ENCODE measurements at regions not wholly inside any gene's neighbourhood (a gene's known extent, or its start where the extent isn't known, plus 50 kb on each side); places are given as distances from the start of the nearest gene placed in this dataset.
A peak's percentile ranks its signal among the peaks of the same experiment; 100 is the strongest.

DNA sequence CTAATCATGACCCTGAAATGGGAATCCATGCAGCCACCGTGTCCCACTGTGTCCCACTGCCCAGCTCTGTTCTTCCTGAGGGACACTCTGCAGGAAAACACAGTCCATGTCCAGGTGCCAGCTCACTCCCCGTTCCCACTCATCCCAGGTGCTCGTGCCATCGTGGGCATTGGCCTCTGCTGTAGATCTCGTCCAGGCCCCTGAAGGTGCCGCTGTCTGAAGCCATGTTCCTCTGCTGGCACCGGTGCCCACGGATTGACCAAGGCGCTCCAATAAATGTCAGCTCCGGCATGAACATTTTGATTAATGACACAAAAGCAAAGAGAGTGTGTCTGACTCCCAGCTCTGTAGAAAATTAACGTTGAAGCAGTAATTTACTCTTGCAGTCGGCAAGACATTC lies 280.1 kb upstream of the SALL3 start:
- TF ChIP-seq, protein P1, sequence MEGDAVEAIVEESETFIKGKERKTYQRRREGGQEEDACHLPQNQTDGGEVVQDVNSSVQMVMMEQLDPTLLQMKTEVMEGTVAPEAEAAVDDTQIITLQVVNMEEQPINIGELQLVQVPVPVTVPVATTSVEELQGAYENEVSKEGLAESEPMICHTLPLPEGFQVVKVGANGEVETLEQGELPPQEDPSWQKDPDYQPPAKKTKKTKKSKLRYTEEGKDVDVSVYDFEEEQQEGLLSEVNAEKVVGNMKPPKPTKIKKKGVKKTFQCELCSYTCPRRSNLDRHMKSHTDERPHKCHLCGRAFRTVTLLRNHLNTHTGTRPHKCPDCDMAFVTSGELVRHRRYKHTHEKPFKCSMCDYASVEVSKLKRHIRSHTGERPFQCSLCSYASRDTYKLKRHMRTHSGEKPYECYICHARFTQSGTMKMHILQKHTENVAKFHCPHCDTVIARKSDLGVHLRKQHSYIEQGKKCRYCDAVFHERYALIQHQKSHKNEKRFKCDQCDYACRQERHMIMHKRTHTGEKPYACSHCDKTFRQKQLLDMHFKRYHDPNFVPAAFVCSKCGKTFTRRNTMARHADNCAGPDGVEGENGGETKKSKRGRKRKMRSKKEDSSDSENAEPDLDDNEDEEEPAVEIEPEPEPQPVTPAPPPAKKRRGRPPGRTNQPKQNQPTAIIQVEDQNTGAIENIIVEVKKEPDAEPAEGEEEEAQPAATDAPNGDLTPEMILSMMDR (IDR thresholded peaks at IDR 0.05) = no peak
- TF ChIP-seq EP300 (IDR thresholded peaks at IDR 0.05) = no peak
- TF ChIP-seq POLR2A (IDR thresholded peaks at IDR 0.05) = no peak
- no peak for TF ChIP-seq POLR2AphosphoS5 (IDR thresholded peaks at IDR 0.05)
- 65 to 89% (median 70%) methylated on average over 12 of the region's 12 CpGs for WGBS, 5 donors
- no peaks in the 10 kb centered on the region for H3K36me3 ChIP-seq
- H3K4me1 ChIP-seq = no peaks in the 10 kb centered on the region
- DNase-seq = peak in 1 of 2 donors; percentile 36
- no peak overlapping the region for H3K4me3 ChIP-seq
- intact Hi-C loops (cut with DNase I; ENCODE audit: low total_unique reads) = no loop called here
- no peaks in the 10 kb centered on the region for H3K9me3 ChIP-seq
- H3K27ac ChIP-seq = no peak overlapping the region
- peaks cover 0 to 36% (median 0%) of the 10 kb centered on the region in 3 donors for H3K27me3 ChIP-seq

GRCh38 chr18:78701771-78702396 lies 277.7 kb upstream of the SALL3 start:
- 57 to 68% (median 66%) methylated on average over 13 of the region's 13 CpGs for WGBS, 5 donors

DNA sequence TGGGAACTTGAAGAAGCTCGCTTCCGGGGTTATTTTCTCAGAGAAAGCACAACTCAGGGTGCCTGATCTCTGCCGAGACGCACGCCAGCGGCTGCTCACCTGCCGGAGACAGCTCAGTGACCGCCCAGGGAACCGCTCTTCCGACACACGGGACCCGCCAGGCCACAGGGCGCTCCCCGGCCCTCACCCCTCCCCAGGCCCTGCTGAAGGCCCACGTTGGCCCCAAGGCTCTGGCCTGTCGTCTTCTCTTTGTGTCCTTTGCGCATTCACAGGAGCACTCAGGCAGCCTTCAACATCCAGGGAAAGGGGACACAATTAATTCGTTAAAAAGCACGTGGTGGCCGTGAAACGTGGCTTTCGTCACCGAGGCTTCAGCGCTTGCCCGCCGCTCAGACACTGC lies 276.3 kb upstream of the SALL3 start:
- Histone ChIP-seq H3K36me3 (no peaks in the 10 kb centered on the region), H3K4me1 (no peaks in the 10 kb centered on the region), H3K27me3 (peaks cover 0 to 21% (median 0%) of the 10 kb centered on the region in 3 donors), H3K27ac (no peak overlapping the region), H3K9me3 (peaks cover 0 to 32% (median 13%) of the 10 kb centered on the region in 4 donors), H3K4me3 (no peak overlapping the region)
- no peak for DNase-seq
- WGBS, 5 donors = 86 to 93% (median 89%) methylated on average over 25 to 26 of the region's 26 CpGs
- TF ChIP-seq POLR2AphosphoS5 (IDR thresholded peaks at IDR 0.05) (no peak), EP300 (IDR thresholded peaks at IDR 0.05) (no peak), POLR2A (IDR thresholded peaks at IDR 0.05) (no peak)
- TF ChIP-seq, protein P1 (IDR thresholded peaks at IDR 0.05) = no peak
- intact Hi-C loops (cut with DNase I; ENCODE audit: low total_unique reads) = no loop called here

More at GRCh38 chr18:78701771-78702396, 277.7 kb upstream of the SALL3 start:
- intact Hi-C loops (cut with DNase I; ENCODE audit: low total_unique reads) = no loop called here
- Histone ChIP-seq H3K4me1 (no peaks in the 10 kb centered on the region), H3K36me3 (no peaks in the 10 kb centered on the region), H3K27me3 (peaks cover 0 to 35% (median 0%) of the 10 kb centered on the region in 3 donors), H3K9me3 (peaks cover 0 to 18% (median 3%) of the 10 kb centered on the region in 4 donors), H3K27ac (no peak overlapping the region), H3K4me3 (no peak overlapping the region)
- no peak for DNase-seq
- TF ChIP-seq EP300 (IDR thresholded peaks at IDR 0.05) (no peak), POLR2AphosphoS5 (IDR thresholded peaks at IDR 0.05) (no peak), POLR2A (IDR thresholded peaks at IDR 0.05) (no peak)
- TF ChIP-seq, protein P1 (IDR thresholded peaks at IDR 0.05) = no peak

GRCh38 chr18:78704971-78705461 lies 274.6 kb upstream of the SALL3 start:
- no peak for DNase-seq
- peaks cover 0 to 50% (median 28%) of the 10 kb centered on the region in 4 donors for H3K9me3 ChIP-seq
- no peak overlapping the region for H3K4me3 ChIP-seq
- no peaks in the 10 kb centered on the region for H3K4me1 ChIP-seq
- H3K27ac ChIP-seq = no peak overlapping the region
- H3K36me3 ChIP-seq = no peaks in the 10 kb centered on the region
- H3K27me3 ChIP-seq = peaks cover 0 to 15% (median 0%) of the 10 kb centered on the region in 3 donors
- intact Hi-C loops (cut with DNase I; ENCODE audit: low total_unique reads) = no loop called here
- TF ChIP-seq POLR2A (IDR thresholded peaks at IDR 0.05) (no peak), EP300 (IDR thresholded peaks at IDR 0.05) (no peak), POLR2AphosphoS5 (IDR thresholded peaks at IDR 0.05) (no peak)
- TF ChIP-seq, protein P1 (IDR thresholded peaks at IDR 0.05) = no peak
- 63 to 82% (median 78%) methylated on average over 15 to 16 of the region's 16 CpGs for WGBS, 5 donors
